Stomach smooth muscle (tissue), 2 donors: ENCODE measurements at regions not wholly inside any gene's neighbourhood (a gene's known extent, or its start where the extent isn't known, plus 50 kb on each side); places are given as distances from the start of the nearest gene placed in this dataset.

ENCODE experiments used
- H3K27ac ChIP-seq: one replicate; pipeline ENCODE4 v1.7.0; 2013; ENCODE audit warnings: mild to moderate bottlenecking, low read length, inconsistent platforms
- H3K27me3 ChIP-seq, 2 donors: one replicate each; pipeline ENCODE4 v1.7.0; 2013; ENCODE audit warnings: low read length in 2 of 2; ENCODE audit not compliant: insufficient read depth in 2 of 2, control insufficient read depth in 1 of 2
- H3K36me3 ChIP-seq, 2 donors: one replicate each; pipeline ENCODE4 v1.7.0; 2013; ENCODE audit warnings: low read length in 2 of 2; ENCODE audit not compliant: control insufficient read depth in 2 of 2, insufficient read depth in 2 of 2
- H3K4me1 ChIP-seq: one replicate; pipeline ENCODE4 v1.7.0; 2013; ENCODE audit warnings: low read length; ENCODE audit not compliant: control insufficient read depth, insufficient read depth
- H3K4me3 ChIP-seq, 2 donors: one replicate each; pipeline ENCODE4 v1.7.0; 2013; ENCODE audit warnings: low read length in 2 of 2
- H3K9ac ChIP-seq, 2 donors: one replicate each; pipeline ENCODE4 v1.7.0; 2013; ENCODE audit warnings: low read length in 2 of 2, mild to moderate bottlenecking in 1 of 2
- H3K9me3 ChIP-seq, 2 donors: one replicate each; pipeline ENCODE4 v1.7.0; 2013; ENCODE audit warnings: low read length in 2 of 2; ENCODE audit not compliant: control insufficient read depth in 2 of 2
- donor health status: healthy.
- donor health status: Pancreatic carcinoma.

DNA sequence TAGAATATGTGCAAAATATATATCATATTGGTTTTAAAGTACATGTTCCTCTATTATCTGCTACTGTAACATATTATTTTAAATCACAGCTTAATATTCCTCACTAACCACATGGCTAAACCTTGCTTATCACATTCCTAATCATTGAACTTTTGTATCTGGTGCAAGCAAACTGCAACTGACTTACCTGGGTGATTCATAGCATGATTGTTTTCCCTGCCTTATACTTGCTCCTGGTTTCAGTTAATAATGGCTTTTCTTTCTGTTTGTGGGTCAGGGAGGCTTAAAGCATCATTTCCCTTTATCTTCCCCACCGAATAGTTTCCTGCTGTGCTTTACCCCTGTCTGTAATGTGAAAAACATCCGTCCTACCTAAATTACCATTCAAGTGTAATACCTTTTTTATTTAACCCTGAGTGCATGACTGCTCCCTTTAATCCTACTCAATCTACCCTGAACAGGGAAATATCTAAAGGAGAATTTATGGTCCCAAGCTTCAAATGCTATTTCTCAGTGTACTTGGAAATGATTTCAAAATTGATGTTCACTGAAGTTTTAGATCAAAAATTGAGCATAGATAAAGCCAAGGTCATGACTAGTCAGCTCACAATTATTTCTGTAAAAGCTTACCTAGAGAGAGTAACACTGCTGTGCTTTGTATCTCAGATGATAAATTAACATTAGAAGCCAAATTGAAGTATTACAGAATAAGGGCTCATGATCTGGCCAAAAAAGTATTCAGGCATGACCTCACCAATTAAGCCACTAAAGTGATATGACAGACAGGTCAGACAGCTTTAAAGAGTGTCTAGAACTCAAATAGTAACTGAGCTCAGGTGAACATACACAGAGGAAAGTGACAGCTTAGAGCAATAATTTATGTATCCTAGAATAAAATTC lies 507.1 kb downstream of the BRINP3 start:
- H3K4me1 ChIP-seq: no peaks in the 10 kb centered on the region
- H3K9ac ChIP-seq: no peak overlapping the region
- H3K4me3 ChIP-seq: no peak overlapping the region
- H3K27ac ChIP-seq: no peak overlapping the region
- no peaks in the 10 kb centered on the region for H3K9me3 ChIP-seq
- no peaks in the 10 kb centered on the region for H3K36me3 ChIP-seq
- no peaks in the 10 kb centered on the region for H3K27me3 ChIP-seq

DNA sequence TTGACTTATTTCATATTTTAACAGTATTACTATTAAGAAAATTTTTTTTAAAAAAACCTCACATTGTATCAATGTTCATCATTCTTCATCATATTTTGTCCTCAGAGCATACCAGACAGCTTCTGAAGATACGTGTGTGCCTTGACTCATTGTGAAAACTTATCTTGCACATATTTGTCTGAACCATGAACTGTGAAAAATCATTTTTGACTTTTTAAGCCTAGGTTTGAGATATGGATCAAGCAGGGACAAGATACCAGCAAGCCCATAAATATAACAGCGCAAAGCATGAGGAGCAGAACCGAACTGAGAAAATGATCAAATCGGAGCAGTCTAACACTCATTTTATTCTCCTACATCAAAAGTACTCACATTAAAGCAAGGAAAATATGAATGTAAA lies 506.0 kb downstream of the BRINP3 start:
- H3K36me3 ChIP-seq: no peaks in the 10 kb centered on the region
- H3K9me3 ChIP-seq: peaks cover 0 to 3% of the 10 kb centered on the region in 2 donors
- no peaks in the 10 kb centered on the region for H3K4me1 ChIP-seq
- no peak overlapping the region for H3K4me3 ChIP-seq
- no peak overlapping the region for H3K9ac ChIP-seq
- no peak overlapping the region for H3K27ac ChIP-seq
- H3K27me3 ChIP-seq: no peaks in the 10 kb centered on the region

DNA sequence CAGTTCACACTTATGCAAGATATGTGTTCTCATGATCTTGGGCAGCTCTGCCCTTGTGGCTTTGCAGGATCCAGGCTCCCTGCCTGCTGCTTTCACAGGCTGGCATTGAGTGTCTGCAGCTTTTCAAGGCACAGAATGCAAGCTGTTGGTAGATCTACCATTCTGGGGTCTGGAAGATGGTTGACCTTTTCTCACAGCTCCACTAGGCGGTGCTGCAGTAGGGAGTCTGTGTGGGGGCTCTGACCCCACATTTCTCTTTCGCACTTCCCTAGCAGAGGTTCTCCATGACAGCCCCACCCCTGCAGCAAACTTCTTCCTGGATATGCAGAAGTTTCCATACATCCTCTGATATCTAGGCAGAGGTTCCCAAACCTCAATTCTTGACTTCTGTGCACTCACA lies 500.5 kb downstream of the BRINP3 start:
- H3K36me3 ChIP-seq: no peaks in the 10 kb centered on the region
- no peaks in the 10 kb centered on the region for H3K27me3 ChIP-seq
- no peak overlapping the region for H3K27ac ChIP-seq
- H3K9me3 ChIP-seq: peaks cover 0 to 4% of the 10 kb centered on the region in 2 donors
- no peak overlapping the region for H3K9ac ChIP-seq
- no peak overlapping the region for H3K4me3 ChIP-seq
- no peaks in the 10 kb centered on the region for H3K4me1 ChIP-seq

DNA sequence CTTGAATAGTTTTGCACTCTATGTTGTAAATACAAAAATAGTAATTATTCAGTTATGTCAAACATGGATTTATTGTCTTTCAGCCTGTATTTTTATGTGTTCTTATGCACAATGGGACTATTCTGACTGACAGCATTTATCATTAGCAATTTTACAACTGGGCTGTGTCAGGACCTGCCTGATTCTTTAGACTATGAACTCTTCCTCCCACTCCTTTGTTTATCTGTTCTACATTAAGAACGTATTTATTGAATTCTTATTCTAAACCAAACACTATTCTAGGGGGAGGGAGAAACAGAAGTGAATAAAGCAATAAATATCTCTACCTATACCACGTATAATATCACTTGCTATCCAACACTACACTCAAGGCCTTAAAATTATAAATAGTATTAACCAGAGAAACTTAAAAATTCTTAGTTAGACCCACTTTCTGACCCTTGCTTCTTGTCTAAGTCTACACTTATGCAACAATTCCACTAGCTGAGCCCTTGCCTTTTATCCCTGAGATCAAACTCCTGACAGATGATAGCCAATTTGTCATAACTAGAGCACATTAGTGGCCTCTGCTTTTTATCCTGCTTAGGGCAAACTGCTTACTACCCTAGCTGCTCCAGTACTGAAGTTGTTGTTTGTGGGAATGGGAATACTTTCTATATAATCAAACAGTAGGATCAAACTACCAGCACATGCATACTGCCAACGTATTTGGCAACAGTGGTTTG lies 494.3 kb downstream of the BRINP3 start:
- H3K27me3 ChIP-seq: no peaks in the 10 kb centered on the region
- H3K9me3 ChIP-seq: peaks cover 0 to 1% of the 10 kb centered on the region in 2 donors
- no peaks in the 10 kb centered on the region for H3K4me1 ChIP-seq
- no peaks in the 10 kb centered on the region for H3K36me3 ChIP-seq
- no peak overlapping the region for H3K4me3 ChIP-seq
- H3K27ac ChIP-seq: no peak overlapping the region
- no peak overlapping the region for H3K9ac ChIP-seq

DNA sequence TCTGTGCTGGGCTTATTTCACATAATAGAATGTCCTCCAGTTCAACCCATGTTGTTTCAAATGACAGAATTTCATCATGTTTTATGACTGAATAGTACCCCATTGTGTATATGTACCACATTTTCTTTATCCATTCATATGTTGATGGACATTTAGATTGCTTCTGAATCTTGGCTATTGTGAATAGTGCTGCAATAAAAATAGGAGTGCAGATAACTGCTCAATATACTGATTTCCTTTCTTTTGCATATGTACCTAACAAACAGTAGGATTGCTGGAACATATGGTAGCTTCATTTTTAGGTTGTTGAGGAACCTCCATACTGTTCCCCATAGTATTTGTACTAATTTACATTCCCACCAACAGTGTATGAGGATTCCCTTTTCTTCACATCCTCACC lies 491.1 kb downstream of the BRINP3 start:
- Histone ChIP-seq H3K36me3 (no peaks in the 10 kb centered on the region), H3K4me3 (no peak overlapping the region), H3K4me1 (no peaks in the 10 kb centered on the region), H3K27me3 (no peaks in the 10 kb centered on the region), H3K9ac (no peak overlapping the region), H3K27ac (no peak overlapping the region), H3K9me3 (no peaks in the 10 kb centered on the region)

DNA sequence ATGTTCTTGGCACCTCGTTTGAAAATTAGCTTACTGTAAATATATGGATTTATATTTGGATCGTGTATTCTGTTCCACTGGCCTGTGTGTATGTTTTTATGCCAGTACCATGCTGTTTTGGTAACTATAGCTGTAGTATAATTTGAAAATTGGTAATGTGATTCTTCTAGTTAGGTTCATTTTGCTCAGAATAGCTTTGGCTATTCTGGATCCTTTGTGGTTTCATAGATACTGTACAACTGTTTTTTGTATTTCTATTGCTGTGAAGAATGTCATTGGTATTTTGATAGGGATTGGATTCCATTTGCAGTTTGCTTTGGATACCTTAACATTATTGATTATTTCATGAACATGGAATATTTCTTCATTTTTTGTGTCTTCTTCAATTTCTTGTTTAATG lies 490.2 kb downstream of the BRINP3 start:
- no peaks in the 10 kb centered on the region for H3K4me1 ChIP-seq
- H3K27me3 ChIP-seq: no peaks in the 10 kb centered on the region
- no peak overlapping the region for H3K9ac ChIP-seq
- H3K36me3 ChIP-seq: no peaks in the 10 kb centered on the region
- no peak overlapping the region for H3K27ac ChIP-seq
- H3K4me3 ChIP-seq: no peak overlapping the region
- no peaks in the 10 kb centered on the region for H3K9me3 ChIP-seq

DNA sequence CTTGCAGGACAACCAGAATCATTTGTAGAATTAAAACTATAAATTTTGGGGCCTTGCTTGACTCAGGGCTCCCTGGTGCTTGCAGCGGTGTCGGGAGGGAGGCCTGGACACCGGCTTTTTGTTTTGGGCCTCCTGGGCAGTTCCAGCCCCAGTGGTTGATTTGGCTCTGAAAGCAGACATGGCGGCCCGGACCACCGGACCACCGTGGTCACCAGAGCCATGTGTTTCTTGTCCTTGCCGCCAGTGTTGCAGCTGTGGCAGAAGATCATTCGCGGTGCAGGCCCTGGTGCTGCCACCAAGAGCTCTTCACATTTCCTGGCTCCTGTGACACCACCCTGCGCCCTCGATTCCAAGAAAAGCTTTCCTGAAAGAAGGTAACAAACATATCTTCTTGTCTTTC lies 484.8 kb downstream of the BRINP3 start:
- Histone ChIP-seq H3K4me1 (no peaks in the 10 kb centered on the region), H3K4me3 (no peak overlapping the region), H3K9ac (no peak overlapping the region), H3K36me3 (no peaks in the 10 kb centered on the region), H3K9me3 (no peaks in the 10 kb centered on the region), H3K27me3 (no peaks in the 10 kb centered on the region), H3K27ac (no peak overlapping the region)

DNA sequence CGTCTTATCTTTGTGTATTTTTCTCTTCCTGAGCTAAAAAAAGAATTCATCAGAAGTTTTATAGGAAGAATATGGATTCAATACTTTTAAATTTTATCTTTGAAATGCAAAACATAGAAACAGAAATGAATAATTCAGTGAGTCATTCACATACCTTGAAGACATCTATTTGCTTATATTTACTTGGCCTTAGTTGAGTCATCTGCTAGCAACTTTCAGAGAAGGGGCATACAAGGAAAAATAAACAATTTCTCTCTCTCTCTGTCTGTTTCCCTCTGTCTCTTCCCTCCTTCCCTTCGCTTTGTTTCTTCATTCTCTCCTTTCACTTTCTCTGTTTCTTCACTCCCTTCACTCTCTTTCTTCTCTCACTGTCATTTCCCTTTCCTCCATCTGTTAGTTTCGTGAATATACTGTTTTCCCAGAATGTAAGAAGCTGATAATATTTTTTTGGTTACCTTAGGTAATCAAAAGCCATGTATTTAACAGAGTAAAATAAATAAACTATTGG lies 477.2 kb downstream of the BRINP3 start:
- H3K4me3 ChIP-seq: no peak overlapping the region
- H3K36me3 ChIP-seq: no peaks in the 10 kb centered on the region
- H3K27me3 ChIP-seq: no peaks in the 10 kb centered on the region
- H3K27ac ChIP-seq: no peak overlapping the region
- no peaks in the 10 kb centered on the region for H3K4me1 ChIP-seq
- H3K9ac ChIP-seq: no peak overlapping the region
- H3K9me3 ChIP-seq: no peaks in the 10 kb centered on the region

DNA sequence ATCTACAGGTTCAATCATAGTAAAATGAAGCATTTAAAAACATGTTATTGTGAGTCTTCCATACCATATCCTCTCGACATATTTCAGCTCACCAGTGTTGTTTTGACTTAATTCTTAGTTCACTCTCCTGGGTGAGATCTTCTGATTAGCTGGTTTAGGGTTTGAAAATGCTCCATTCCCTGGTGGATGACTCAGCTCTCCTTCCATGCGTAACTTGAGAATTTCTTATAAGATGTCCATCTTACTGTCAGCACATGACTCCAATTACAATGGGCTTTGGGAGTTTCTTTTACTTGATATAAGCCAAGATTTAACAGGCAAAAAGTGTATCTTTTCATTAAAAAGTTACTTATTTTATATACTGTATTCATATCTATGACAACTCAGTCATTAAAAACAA lies 476.5 kb downstream of the BRINP3 start:
- H3K9me3 ChIP-seq: no peaks in the 10 kb centered on the region
- H3K4me1 ChIP-seq: no peaks in the 10 kb centered on the region
- no peaks in the 10 kb centered on the region for H3K36me3 ChIP-seq
- H3K4me3 ChIP-seq: no peak overlapping the region
- H3K9ac ChIP-seq: no peak overlapping the region
- no peak overlapping the region for H3K27ac ChIP-seq
- H3K27me3 ChIP-seq: no peaks in the 10 kb centered on the region

DNA sequence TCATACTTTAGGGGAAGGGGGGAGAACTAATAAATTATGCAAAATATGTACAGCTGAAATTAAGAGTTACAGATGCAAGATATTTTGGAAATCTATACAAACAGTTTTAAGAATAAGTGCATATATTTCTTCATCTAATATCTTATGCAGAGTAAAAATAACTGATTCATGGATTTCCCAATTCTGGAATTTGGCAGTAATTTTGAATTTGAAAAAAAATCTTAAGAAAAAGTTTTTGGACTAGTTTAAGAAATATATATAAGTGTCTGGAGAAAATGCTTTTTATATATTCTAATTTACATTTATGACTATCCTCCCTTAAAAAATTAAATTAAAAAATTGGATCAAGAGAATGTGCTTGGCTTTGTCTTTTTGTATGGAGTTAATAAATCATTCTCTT lies 474.3 kb downstream of the BRINP3 start:
- Histone ChIP-seq H3K9me3 (no peaks in the 10 kb centered on the region), H3K27me3 (no peaks in the 10 kb centered on the region), H3K27ac (no peak overlapping the region), H3K9ac (no peak overlapping the region), H3K4me1 (no peaks in the 10 kb centered on the region), H3K36me3 (no peaks in the 10 kb centered on the region), H3K4me3 (no peak overlapping the region)

DNA sequence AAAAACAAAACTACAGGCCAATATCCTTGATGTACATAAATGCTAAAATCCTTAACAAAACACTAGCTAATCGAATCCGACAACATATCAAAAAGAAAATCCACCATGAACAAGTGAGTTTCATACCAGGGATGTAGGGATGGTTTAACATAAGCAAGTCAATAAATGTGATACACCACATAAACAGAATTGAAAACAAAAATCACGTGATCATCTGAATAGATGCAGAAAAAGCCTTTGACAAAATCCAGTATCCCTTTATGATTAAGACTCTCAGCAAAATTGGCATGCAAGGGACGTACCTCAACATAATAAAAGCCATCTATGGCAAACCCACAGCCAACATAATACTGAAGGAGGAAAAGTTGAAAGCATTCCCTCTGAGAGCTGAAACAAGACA lies 466.1 kb downstream of the BRINP3 start:
- no peaks in the 10 kb centered on the region for H3K9me3 ChIP-seq
- no peak overlapping the region for H3K27ac ChIP-seq
- no peak overlapping the region for H3K9ac ChIP-seq
- no peak overlapping the region for H3K4me3 ChIP-seq
- no peaks in the 10 kb centered on the region for H3K4me1 ChIP-seq
- no peaks in the 10 kb centered on the region for H3K36me3 ChIP-seq
- H3K27me3 ChIP-seq: no peaks in the 10 kb centered on the region
